UCSD-AML1 (cell line): ENCODE measurements at regions not wholly inside any gene's neighbourhood (a gene's known extent, or its start where the extent isn't known, plus 50 kb on each side); places are given as distances from the start of the nearest gene placed in this dataset.
"Not testable (repeated sequence)": the region's sequence is repeated elsewhere in the genome, so short reads cannot be mapped to it uniquely, and the experiment has no call there.

Experiments used
- DNase-seq: peaks from one replicate; lab custom pipeline; 2025; ENCODE audit not compliant: unreplicated experiment; lab: John Stamatoyannopoulos, UW

DNA sequence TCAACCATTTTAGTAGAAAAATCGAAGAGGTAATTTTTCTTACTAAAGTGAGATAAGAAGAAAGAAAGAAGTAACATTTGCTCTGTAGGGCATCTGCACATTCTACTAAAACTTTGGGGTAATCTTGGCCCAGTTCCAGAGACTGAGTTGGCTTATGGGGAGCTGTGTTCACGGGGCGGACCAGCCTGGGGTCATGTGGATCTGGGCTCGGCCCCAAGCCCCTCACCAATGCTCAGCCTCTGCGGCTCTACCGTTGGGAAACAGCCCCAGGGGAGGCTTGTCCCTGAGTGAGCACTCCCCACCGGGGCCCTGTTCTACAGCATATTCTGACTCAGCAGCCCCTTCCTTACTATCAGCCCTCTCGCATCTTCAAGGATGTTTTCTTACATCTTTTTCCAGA lies 132.3 kb downstream of the RTP5 start:
- no peak for DNase-seq

- DNase-seq: no peak
Observed at GRCh38 chr2:242002944-242003343, 133.4 kb downstream of the RTP5 start.

- no peak for DNase-seq
Observed at GRCh38 chr2:242004223-242004901, 134.8 kb downstream of the RTP5 start.

GRCh38 chr2:242004902-242005230 lies 135.3 kb downstream of the RTP5 start:
- DNase-seq: no peak

GRCh38 chr2:242006091-242006634 lies 136.6 kb downstream of the RTP5 start:
- not testable (repeated sequence) for DNase-seq

DNA sequence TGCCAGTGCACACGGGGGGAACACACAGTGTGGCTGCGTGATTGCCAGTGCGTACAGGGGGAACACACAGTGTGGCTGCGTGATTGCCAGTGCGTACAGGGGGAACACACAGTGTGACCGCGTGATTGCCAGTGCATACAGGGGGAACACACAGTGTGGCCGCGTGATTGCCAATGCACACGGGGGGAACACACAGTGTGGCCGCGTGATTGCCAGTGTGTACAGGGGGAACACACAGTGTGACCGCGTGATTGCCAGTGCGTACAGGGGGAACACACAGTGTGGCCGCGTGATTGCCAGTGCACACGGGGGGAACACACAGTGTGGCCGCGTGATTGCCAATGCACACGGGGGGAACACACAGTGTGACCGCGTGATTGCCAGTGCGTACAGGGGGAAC lies 139.4 kb downstream of the RTP5 start:
- not testable (repeated sequence) for DNase-seq

DNA sequence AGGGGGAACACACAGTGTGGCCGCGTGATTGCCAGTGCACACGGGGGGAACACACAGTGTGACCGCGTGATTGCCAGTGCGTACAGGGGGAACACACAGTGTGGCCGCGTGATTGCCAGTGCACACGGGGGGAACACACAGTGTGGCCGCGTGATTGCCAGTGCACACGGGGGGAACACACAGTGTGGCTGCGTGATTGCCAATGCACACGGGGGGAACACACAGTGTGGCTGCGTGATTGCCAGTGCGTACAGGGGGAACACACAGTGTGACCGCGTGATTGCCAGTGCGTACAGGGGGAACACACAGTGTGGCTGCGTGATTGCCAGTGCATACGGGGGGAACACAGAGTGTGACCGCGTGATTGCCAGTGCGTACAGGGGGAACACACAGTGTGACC lies 140.3 kb downstream of the RTP5 start:
- DNase-seq: not testable (repeated sequence)

DNA sequence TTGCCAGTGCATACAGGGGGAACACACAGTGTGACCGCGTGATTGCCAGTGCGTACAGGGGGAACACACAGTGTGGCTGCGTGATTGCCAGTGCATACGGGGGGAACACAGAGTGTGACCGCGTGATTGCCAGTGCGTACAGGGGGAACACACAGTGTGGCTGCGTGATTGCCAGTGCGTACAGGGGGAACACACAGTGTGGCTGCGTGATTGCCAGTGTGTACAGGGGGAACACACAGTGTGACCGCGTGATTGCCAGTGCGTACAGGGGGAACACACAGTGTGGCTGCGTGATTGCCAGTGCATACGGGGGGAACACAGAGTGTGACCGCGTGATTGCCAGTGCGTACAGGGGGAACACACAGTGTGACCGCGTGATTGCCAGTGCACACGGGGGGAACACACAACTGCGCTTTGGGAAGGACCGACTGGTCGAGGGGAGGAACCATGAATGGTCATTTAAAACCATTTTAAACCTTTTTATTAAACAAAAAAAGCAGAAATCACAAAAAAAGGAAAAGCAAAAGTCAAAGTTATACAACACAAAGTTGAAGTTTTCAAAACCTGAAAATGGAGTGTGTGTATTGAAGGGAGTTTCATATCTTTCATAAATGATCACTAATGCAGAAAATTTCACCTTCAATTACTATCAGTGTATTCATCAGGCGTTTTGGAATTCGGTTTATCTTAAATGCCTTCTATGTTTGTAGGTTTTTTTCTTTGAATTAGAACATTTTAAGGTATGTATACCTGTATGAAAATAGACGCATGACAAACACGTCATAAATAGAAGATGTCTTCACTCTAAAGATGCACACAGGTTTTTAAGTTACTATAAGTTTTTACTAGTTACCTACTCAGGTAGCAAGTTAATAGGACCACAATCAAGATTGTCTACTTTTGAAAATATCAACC lies 141.0 kb downstream of the RTP5 start:
- DNase-seq: not testable (repeated sequence)

DNA sequence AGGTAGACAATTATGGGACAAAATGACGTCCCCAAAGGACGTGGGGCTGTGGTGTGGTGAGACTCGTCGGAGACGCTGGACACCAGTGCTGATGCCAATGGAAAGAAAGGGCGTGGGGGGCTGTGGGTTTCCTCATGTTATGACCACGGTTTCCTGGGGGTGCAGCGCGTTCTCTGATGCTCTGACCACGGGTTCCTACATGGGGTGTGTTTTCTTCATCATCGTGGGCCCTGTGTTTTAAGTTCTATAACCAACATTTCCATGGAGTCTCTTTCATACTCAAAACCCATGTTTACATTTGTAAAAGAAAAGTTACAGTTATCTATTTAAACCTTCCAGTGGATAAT lies 141.6 kb downstream of the RTP5 start:
- peak; percentile 38 for DNase-seq

DNA sequence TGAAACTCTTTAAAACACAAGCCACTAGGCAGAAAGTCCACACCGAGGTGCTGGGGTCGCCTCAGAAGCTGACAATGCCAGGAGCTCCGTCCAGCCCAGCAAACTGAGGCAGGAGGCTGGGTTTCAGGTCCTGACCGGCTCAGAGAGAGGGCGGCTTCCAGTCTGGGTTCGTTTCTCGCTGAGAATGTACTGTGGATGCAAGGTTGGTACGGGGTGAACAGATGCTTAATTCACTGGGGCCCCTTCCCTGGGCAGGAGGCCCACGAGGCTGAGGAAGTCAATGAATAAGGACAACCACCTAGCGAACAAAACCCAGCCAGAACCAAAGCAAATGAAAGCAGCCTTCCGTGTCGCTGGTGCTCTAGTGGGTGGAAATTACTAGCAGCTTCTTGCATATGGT lies 142.0 kb downstream of the RTP5 start:
- no peak for DNase-seq

GRCh38 chr2:242011991-242012764 lies 142.6 kb downstream of the RTP5 start:
- DNase-seq: no peak

GRCh38 chr2:242012956-242013764 lies 143.6 kb downstream of the RTP5 start:
- DNase-seq: no peak

- no peak for DNase-seq
Observed at GRCh38 chr2:242013771-242014170, 144.2 kb downstream of the RTP5 start.

GRCh38 chr2:242015108-242016065 lies 145.9 kb downstream of the RTP5 start:
- DNase-seq: no peak

DNA sequence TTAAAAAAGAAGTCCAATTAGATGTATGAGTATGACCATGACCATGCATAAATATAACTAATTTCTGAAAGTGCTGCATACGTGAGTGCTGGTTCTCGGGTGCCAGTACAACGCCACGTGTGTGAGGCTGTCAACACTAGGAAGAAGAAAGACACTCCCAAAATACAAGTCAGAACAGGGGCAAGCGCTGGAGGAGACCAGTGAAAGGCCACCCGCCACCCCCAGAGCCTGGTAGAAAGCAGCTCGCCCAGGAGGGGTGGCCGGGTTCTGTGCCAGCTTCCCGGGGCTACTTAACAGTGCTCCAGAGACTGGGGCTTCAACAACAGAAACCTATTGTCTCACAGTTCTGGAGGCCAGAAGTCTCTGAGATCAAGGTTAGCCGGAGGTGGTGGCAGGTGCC lies 147.6 kb downstream of the RTP5 start:
- no peak for DNase-seq

- DNase-seq: not testable (repeated sequence)
Observed at GRCh38 chr2:242018416-242018815, 148.9 kb downstream of the RTP5 start.

DNA sequence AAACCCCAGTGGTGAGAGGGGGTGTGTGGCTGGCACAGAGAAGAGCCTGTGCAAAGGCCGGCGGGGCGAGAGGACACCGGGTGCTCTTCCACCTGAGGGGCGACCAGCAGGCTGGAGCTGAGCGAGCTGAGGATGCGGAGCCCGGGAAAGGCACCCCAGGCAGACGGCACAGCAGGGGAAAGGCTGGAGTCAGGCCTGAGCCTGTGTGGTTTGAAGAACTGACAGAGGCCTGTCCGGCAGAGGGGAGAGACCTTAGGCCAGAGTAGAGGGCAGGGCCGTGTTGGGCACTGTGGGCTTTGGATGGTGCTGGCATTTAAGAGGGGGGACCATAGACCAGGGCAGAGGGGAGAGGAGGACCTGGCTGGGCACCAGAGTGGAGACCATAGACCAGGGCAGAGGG lies 149.8 kb downstream of the RTP5 start:
- no peak for DNase-seq

DNA sequence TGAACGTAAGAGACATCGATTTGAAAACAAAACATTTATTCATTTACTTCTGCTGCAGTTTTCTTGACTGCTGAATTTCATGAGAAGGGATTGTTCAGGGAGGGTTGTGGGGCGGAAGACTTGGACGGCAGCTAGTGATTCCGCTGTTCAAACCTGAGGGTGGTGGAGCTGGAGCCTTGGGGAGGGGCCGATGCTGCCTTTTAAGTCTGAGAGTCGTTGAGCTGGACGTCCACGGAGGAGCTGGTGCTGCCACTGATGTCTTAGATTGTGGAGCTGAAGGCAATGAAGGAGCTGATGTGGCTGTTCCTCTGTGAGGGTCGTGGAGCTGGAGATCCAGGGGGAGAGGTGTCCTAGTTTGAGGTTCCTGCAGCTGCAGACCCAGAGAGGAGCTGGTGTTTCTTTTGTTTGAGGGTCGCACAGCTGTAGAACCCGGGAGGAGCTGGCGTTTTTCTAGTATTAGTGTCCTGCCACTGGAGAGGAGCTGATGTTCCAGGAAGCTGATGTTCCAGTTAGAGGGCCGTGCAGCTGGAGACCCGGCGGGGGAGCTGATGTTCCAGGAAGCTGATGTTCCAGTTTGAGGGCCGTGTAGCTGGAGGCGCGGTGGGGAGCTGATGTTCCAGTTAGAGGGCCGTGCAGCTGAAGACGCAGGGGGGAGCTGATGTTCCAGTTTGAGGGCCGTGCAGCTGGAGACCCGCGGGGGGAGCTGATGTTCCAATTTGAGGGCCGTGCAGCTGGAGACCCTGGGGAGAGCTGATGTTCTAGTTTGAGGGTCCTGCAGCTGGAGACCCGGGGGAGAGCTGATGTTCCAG lies 150.9 kb downstream of the RTP5 start:
- DNase-seq: peak; percentile 40
